Activated CD8-positive, alpha-beta memory T cell treated with anti-CD3 and anti-CD28 coated beads, Interleukin-2, amount 10 ng/mL, durations not matched to agents 7 days and 5 days (primary cell): ENCODE measurements at regions not wholly inside any gene's neighbourhood (a gene's known extent, or its start where the extent isn't known, plus 50 kb on each side); places are given as distances from the start of the nearest gene placed in this dataset.
"Not testable (repeated sequence)": the region's sequence is repeated elsewhere in the genome, so short reads cannot be mapped to it uniquely, and the experiment has no call there.

Source experiments
- ATAC-seq: fragments of 150-1000 bp; cut with Tn5 transposase; one replicate; pipeline ENCODE4 v1.10.0; 2021; ENCODE audit warnings: moderate library complexity
- CTCF ChIA-PET: fragments of 350-600 bp; sonication (Branson Sonifier 250); formaldehyde crosslinking; loops from one replicate; lab custom pipeline; 2021; ENCODE audit warnings: antibody characterized with exemption; lab: Charles Lee
- DNase-seq: peaks from one replicate; pipeline ENCODE4 v3.0.0-alpha.2; 2020
- H3K27ac Mint-ChIP-seq: one replicate; pipeline ENCODE4 v1.8.0; 2021; ENCODE audit warnings: mild to moderate bottlenecking, mixed read lengths
- H3K27me3 Mint-ChIP-seq: one replicate; pipeline ENCODE4 v1.8.0; 2021; ENCODE audit warnings: mixed read lengths
- H3K36me3 Mint-ChIP-seq: one replicate; pipeline ENCODE4 v1.8.0; 2021; ENCODE audit warnings: mild to moderate bottlenecking, mixed read lengths
- H3K4me1 Mint-ChIP-seq: one replicate; pipeline ENCODE4 v1.8.0; 2021; ENCODE audit warnings: mixed read lengths
- H3K4me3 Mint-ChIP-seq: one replicate; pipeline ENCODE4 v1.8.0; 2021; ENCODE audit warnings: mild to moderate bottlenecking, moderate library complexity, mixed read lengths
- H3K9me3 Mint-ChIP-seq: one replicate; pipeline ENCODE4 v1.8.0; 2022; ENCODE audit warnings: low read depth, mixed read lengths

GRCh38 chr9:1918622-1919021 lies 96.5 kb upstream of the SMARCA2 start:
- Mint-ChIP-seq H3K4me3 (no peak overlapping the region), H3K27me3 (peaks cover 24% of the 10 kb centered on the region), H3K9me3 (peaks cover 7% of the 10 kb centered on the region), H3K36me3 (no peaks in the 10 kb centered on the region), H3K4me1 (no peaks in the 10 kb centered on the region), H3K27ac (no peak overlapping the region)
- CTCF ChIA-PET, result interaction anchor here (1.3 kb wide), 1 partner anchor 21 kb away, joined by 3 read pairs; no protein-coding TSS in a partner anchor
- ATAC-seq (no peak), DNase-seq (no peak)

GRCh38 chr9:1919229-1919628 lies 95.9 kb upstream of the SMARCA2 start:
- Mint-ChIP-seq H3K27me3 (peaks cover 24% of the 10 kb centered on the region), H3K4me3 (no peak overlapping the region), H3K27ac (no peak overlapping the region), H3K4me1 (no peaks in the 10 kb centered on the region), H3K36me3 (no peaks in the 10 kb centered on the region), H3K9me3 (peaks cover 7% of the 10 kb centered on the region)
- CTCF ChIA-PET, result interaction anchor here (1.3 kb wide), 1 partner anchor 20 kb away, joined by 3 read pairs; no protein-coding TSS in a partner anchor
- DNase-seq, result no peak
- no peak for ATAC-seq

DNA sequence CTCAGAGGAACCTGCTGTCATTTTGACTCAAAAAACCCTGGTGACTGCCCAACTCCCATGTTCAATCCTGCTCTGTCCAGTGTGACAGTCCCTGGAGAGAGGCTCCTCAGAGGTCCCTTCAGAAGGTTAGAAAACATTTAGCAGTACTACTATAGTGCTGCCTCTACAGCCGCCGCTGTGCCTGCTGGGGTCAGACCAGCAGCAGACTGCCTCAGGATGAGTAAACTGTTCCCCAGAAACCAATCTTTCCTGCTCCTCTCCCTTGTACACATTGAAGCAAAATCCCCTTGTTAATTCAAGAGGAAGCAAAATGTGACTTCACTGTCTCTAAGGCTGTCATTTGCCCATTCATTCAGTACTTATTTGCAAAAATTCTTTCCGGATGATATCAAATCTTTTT lies 94.8 kb upstream of the SMARCA2 start:
- CTCF ChIA-PET, result no interaction called here
- no peak overlapping the region for H3K4me3 Mint-ChIP-seq
- H3K27ac Mint-ChIP-seq, result no peak overlapping the region

DNA sequence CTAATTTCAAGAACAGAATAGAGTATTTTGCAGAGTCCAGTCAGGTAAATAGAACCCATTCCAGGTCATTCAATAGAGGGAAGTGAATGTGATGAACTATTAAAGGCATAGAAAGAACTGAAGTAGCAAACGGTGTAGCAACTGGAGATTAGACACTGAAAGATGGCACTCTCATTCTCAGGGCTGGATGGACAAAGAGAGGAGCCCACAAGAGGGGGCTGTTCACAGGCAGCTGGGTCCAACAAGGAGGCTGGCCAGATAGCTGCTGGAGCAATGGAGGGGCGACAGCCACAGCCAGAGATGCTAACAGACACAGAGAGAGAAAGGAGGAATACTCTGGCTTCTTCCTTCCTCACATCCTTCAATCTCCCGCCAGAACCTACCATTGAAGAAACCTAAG lies 93.1 kb upstream of the SMARCA2 start:
- peaks cover 16% of the 10 kb centered on the region for H3K27me3 Mint-ChIP-seq
- no peak for ATAC-seq
- H3K9me3 Mint-ChIP-seq, result peaks cover 7% of the 10 kb centered on the region

More for the DNA sequence above, 94.8 kb upstream of the SMARCA2 start:
- ATAC-seq (no peak), DNase-seq (no peak)
- no peaks in the 10 kb centered on the region for H3K4me1 Mint-ChIP-seq
- H3K27me3 Mint-ChIP-seq, result peaks cover 21% of the 10 kb centered on the region
- no peaks in the 10 kb centered on the region for H3K36me3 Mint-ChIP-seq
- H3K9me3 Mint-ChIP-seq, result peaks cover 7% of the 10 kb centered on the region

GRCh38 chr9:1927546-1927945 lies 87.6 kb upstream of the SMARCA2 start:
- peaks cover 2% of the 10 kb centered on the region for H3K9me3 Mint-ChIP-seq
- H3K27me3 Mint-ChIP-seq, result peaks cover 14% of the 10 kb centered on the region
- H3K4me3 Mint-ChIP-seq, result no peak overlapping the region
- H3K27ac Mint-ChIP-seq, result no peak overlapping the region
- ATAC-seq (no peak), DNase-seq (no peak)
- H3K36me3 Mint-ChIP-seq, result no peaks in the 10 kb centered on the region
- CTCF ChIA-PET, result interaction anchor here (0.9 kb wide), 1 partner anchor 22 kb away, joined by 3 read pairs; no protein-coding TSS in a partner anchor
- peaks cover 2% of the 10 kb centered on the region for H3K4me1 Mint-ChIP-seq

More for the DNA sequence above, 93.1 kb upstream of the SMARCA2 start:
- no peaks in the 10 kb centered on the region for H3K36me3 Mint-ChIP-seq
- H3K27ac Mint-ChIP-seq, result no peak overlapping the region
- CTCF ChIA-PET, result no interaction called here
- H3K4me3 Mint-ChIP-seq, result no peak overlapping the region
- no peaks in the 10 kb centered on the region for H3K4me1 Mint-ChIP-seq
- DNase-seq, result no peak

GRCh38 chr9:1929134-1929533 lies 86.0 kb upstream of the SMARCA2 start:
- H3K27ac Mint-ChIP-seq, result no peak overlapping the region
- no peaks in the 10 kb centered on the region for H3K9me3 Mint-ChIP-seq
- CTCF ChIA-PET, result no interaction called here
- no peaks in the 10 kb centered on the region for H3K36me3 Mint-ChIP-seq
- no peak for ATAC-seq
- no peak overlapping the region for H3K4me3 Mint-ChIP-seq
- DNase-seq, result no peak
- peaks cover 2% of the 10 kb centered on the region for H3K4me1 Mint-ChIP-seq
- peaks cover 23% of the 10 kb centered on the region for H3K27me3 Mint-ChIP-seq

DNA sequence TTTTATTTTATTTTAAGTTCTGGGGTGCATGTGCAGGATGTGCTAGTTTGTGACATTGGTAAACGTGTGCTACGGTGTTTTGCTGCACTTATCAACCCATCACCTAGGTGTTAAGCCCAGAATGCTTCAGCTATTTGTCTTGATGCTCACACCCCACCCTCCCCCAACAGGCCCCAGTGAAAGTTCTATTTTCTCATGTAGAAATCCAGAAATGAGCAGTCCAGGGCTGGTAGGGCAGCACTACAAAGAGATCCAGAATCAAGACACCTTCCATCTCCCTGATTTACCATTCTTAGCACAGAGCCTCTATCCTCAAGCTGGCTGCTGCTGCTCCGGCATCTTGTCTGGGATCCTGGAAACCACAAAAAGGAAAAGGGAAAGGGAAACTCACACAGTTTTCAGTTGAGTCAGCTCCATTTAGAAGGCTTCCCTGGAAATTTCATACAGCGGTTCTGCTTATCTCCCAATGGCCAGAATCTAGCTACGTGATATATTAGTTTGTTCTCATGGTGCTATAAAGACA lies 85.4 kb upstream of the SMARCA2 start:
- H3K9me3 Mint-ChIP-seq, result no peaks in the 10 kb centered on the region
- no peak for DNase-seq
- CTCF ChIA-PET, result no interaction called here
- H3K4me1 Mint-ChIP-seq, result peaks cover 2% of the 10 kb centered on the region
- no peak overlapping the region for H3K4me3 Mint-ChIP-seq
- H3K36me3 Mint-ChIP-seq, result no peaks in the 10 kb centered on the region
- H3K27me3 Mint-ChIP-seq, result peaks cover 28% of the 10 kb centered on the region
- H3K27ac Mint-ChIP-seq, result no peak overlapping the region
- no peak for ATAC-seq

DNA sequence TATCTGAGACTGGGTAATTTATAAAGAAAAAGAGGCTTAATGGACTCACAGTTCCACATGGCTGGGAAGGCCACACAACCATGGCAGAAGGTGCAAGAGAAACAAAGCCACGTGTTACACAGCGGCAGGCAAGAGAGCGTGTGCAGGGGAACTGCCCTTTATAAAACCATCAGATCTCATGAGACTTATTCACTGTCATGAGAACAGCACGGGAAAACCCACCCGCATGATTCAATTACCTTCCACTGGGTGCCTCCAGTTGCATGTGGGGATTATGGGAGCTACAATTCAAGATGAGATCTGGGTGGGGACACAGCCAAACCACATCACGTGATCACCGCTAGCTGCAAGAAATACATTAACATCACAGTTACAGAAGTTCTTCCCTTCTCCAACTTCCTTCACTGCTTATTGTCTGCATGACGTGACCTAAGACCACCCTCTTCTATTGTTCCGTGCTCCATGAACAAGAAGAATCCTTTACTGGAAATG lies 84.9 kb upstream of the SMARCA2 start:
- H3K9me3 Mint-ChIP-seq, H3K36me3 Mint-ChIP-seq, CTCF ChIA-PET, H3K4me3 Mint-ChIP-seq, H3K4me1 Mint-ChIP-seq, H3K27ac Mint-ChIP-seq, DNase-seq, ATAC-seq: not testable (repeated sequence)
- H3K27me3 Mint-ChIP-seq, result peaks cover 29% of the 10 kb centered on the region

DNA sequence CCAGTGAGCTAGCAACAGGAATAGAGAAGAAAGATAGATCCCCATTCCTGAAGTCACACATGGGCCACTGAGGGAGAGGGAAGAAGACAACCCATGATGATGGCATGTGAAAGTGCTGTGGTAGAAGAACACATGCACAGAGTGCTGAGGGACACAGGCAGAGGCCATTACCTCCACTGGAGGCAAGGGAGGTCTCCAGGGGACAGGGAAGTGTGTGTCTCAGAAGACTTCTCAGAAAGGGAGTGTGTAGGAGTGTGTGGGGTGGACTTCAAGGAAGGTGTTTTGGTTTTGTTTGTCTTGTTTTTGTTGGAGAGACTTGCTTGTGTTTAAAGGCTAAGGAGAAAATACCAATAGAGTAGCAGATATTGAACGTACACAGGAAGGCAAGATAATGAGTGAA lies 77.0 kb upstream of the SMARCA2 start:
- no peak for DNase-seq
- Mint-ChIP-seq H3K4me1 (no peaks in the 10 kb centered on the region), H3K4me3 (no peak overlapping the region), H3K36me3 (no peaks in the 10 kb centered on the region), H3K27ac (no peak overlapping the region), H3K9me3 (no peaks in the 10 kb centered on the region), H3K27me3 (peaks cover 17% of the 10 kb centered on the region)
- ATAC-seq, result no peak
- CTCF ChIA-PET, result no interaction called here

GRCh38 chr9:1938675-1939170 lies 76.4 kb upstream of the SMARCA2 start:
- Mint-ChIP-seq H3K36me3 (no peaks in the 10 kb centered on the region), H3K27ac (no peak overlapping the region), H3K4me1 (no peaks in the 10 kb centered on the region), H3K27me3 (peaks cover 18% of the 10 kb centered on the region), H3K4me3 (no peak overlapping the region), H3K9me3 (no peaks in the 10 kb centered on the region)
- ATAC-seq, result no peak
- no peak for DNase-seq
- CTCF ChIA-PET, result interaction anchor here (1.0 kb wide), 1 partner anchor 229 kb away, joined by 3 read pairs; no protein-coding TSS in a partner anchor

DNA sequence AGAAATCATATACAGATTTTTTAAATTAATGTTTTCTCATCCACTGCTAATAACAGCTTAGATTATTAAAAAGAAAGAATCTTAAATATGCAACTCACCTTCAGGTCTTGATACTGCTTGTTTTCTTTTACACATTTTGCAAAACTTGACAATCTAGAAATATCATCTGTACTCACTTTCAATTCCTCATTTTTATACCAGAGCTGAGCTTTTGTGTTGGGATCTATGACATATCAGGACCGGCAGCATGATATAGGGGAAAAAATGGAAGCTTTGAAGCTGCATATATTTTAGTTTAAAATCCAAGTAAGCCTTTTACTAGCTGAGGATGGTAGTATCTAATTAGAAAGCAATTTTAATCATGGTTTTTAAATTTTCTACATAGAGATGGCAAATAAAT lies 75.7 kb upstream of the SMARCA2 start:
- Mint-ChIP-seq H3K36me3 (no peaks in the 10 kb centered on the region), H3K27ac (no peak overlapping the region), H3K4me1 (no peaks in the 10 kb centered on the region), H3K4me3 (no peak overlapping the region), H3K9me3 (no peaks in the 10 kb centered on the region), H3K27me3 (peaks cover 12% of the 10 kb centered on the region)
- CTCF ChIA-PET, result interaction anchor here (0.9 to 1.1 kb wide), 4 partner anchors 21 to 229 kb away, joined by 3 read pairs; no protein-coding TSS in a partner anchor
- ATAC-seq (no peak), DNase-seq (no peak)

DNA sequence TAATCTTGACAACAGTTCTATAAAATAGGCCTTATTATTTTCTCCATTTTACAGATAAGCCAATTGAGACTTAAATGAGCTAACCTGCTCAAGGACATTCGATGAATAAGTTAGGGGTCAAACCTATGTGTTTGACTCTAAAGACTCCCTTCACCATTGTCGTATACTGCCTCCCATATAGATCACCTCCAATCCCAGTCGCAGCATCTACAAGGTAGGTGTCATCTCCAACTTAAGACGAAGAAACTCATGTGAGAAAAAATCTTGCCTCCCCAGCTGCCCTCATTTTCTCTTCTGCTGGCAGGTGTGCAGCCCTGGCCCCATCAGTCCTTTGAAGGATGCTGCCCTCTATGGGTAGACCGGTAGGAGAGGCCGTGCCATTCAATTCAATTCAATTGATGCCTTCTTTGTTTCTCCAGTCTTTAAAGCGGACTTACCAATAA lies 75.2 kb upstream of the SMARCA2 start:
- Mint-ChIP-seq H3K27ac (no peak overlapping the region), H3K4me1 (no peaks in the 10 kb centered on the region), H3K9me3 (no peaks in the 10 kb centered on the region), H3K36me3 (no peaks in the 10 kb centered on the region), H3K27me3 (peaks cover 12% of the 10 kb centered on the region), H3K4me3 (no peak overlapping the region)
- CTCF ChIA-PET, result interaction anchor here (0.9 to 1.1 kb wide), 4 partner anchors 21 to 230 kb away, joined by 3 read pairs; no protein-coding TSS in a partner anchor
- peak; percentile 63 for ATAC-seq
- DNase-seq, result peak; percentile 45

GRCh38 chr9:1941989-1942388 lies 73.2 kb upstream of the SMARCA2 start:
- no peaks in the 10 kb centered on the region for H3K36me3 Mint-ChIP-seq

More at GRCh38 chr9:1941989-1942388, 73.2 kb upstream of the SMARCA2 start:
- peaks cover 14% of the 10 kb centered on the region for H3K27me3 Mint-ChIP-seq
- no peak for ATAC-seq
- no peaks in the 10 kb centered on the region for H3K4me1 Mint-ChIP-seq
- no peaks in the 10 kb centered on the region for H3K9me3 Mint-ChIP-seq
- H3K27ac Mint-ChIP-seq, result no peak overlapping the region
- no peak overlapping the region for H3K4me3 Mint-ChIP-seq
- CTCF ChIA-PET, result interaction anchor here (1.0 to 2.4 kb wide), 3 partner anchors 18 to 175 kb away, joined by 3 to 7 read pairs (median 4); no protein-coding TSS in a partner anchor
- no peak for DNase-seq
